LNCAP (cell line): ENCODE measurements at regions not wholly inside any gene's neighbourhood (a gene's known extent, or its start where the extent isn't known, plus 50 kb on each side); places are given as distances from the start of the nearest gene placed in this dataset.

ENCODE experiments used
- CTCF ChIP-seq: fragments of 450-650 bp; IDR thresholded peaks from 2 replicates; pipeline ENCODE4 v1.5.1; 2017; ENCODE audit warnings: mild to moderate bottlenecking

GRCh38 chr5:37936091-37936490, 96.2 kb upstream of the GDNF start:
- TF ChIP-seq CTCF = no peak

GRCh38 chr5:37933576-37933975, 93.7 kb upstream of the GDNF start:
- no peak for TF ChIP-seq CTCF

DNA sequence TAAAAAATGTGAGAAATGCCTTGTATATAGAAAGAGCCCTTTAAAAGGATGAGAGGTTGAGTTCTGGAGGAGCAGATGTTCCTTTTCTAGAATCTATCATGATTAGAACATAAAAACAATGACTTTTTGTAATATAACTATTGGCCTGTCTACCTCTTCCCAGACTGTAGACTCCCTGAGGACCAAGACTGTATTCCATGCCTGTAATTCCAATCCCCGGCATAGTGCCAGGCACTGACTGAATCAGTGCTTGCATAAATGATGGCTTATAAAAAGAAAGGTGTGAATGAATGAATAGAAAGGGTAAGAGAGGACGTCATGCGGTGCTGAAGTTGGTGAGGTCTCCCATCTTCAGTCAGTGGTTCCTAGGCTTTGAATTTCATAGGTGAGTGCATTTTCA, 92.6 kb upstream of the GDNF start:
- TF ChIP-seq CTCF = no peak

- no peak for TF ChIP-seq CTCF
Measured at GRCh38 chr5:37931541-37931940, 91.7 kb upstream of the GDNF start.

DNA sequence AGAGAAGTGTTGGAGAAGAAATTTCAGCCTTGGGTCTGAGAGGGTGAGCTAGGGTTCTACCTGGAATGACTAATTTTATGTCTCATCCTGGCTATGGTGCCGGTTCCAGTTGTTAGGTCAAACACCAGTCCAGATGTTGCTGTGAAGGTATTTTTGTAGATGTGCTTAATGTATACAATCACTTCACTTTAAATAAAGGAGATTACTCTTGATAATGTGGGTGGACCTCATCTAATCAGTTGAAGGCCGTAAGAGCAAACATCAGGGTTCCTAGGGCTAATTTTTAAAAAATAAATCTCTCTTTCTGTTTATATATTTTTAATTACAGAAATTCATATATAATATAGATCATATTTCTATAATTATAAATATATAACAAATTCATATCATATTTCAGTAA, 90.5 kb upstream of the GDNF start:
- no peak for TF ChIP-seq CTCF

DNA sequence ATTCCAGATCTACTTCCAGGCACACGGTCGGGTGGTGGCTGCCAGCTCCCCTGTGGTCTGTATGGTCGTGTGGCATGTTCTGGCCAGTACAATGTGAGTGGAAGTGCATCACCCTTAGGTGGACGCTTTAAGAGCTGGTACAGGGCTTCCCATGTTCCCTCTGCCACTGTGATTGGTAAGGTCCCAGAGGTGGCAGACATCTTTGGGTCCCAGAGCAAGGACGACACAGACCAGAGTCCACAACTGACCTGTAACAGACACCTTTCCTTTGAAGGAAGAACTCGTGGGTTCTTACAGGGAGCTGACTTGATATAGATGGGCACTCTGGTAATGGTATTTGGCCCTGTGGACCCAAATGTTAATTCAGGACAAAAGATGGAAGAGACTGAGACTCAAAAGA, 90.0 kb upstream of the GDNF start:
- TF ChIP-seq CTCF = no peak

GRCh38 chr5:37926732-37927131, 86.9 kb upstream of the GDNF start:
- TF ChIP-seq CTCF = no peak

GRCh38 chr5:37921452-37921851, 81.6 kb upstream of the GDNF start:
- TF ChIP-seq CTCF = no peak
